ENCODE measurements at regions not wholly inside any gene's neighbourhood (a gene's known extent, or its start where the extent isn't known, plus 50 kb on each side); places are given as distances from the start of the nearest gene placed in this dataset.
"Not testable (repeated sequence)": the region's sequence is repeated elsewhere in the genome, so short reads cannot be mapped to it uniquely, and the experiment has no call there.

- Histone ChIP-seq H3K27ac (no peak overlapping the region), H3K4me1 (no peaks in the 10 kb centered on the region), H3K36me3 (no peaks in the 10 kb centered on the region), H3K4me3 (no peak overlapping the region), H3K9me3 (no peaks in the 10 kb centered on the region), H3K27me3 (no peaks in the 10 kb centered on the region)
- no peak for DNase-seq
- TF ChIP-seq CTCF (IDR thresholded peaks at IDR 0.05) = no peak
- TF ChIP-seq POLR2A (IDR thresholded peaks at IDR 0.05) = no peak
These were observed 84.8 kb upstream of the PIK3C3 start for GRCh38 chr18:41870191-41870590.

- not testable (repeated sequence) for H3K9me3 ChIP-seq, H3K36me3 ChIP-seq, H3K4me3 ChIP-seq, H3K4me1 ChIP-seq, H3K27me3 ChIP-seq, H3K27ac ChIP-seq, DNase-seq
These were observed 89.2 kb upstream of the PIK3C3 start for GRCh38 chr18:41865796-41866195.

GRCh38 chr18:41864216-41864615 is 90.8 kb upstream of the PIK3C3 start:
- Histone ChIP-seq H3K4me1 (no peaks in the 10 kb centered on the region), H3K27me3 (no peaks in the 10 kb centered on the region), H3K27ac (no peak overlapping the region), H3K9me3 (no peaks in the 10 kb centered on the region), H3K36me3 (no peaks in the 10 kb centered on the region), H3K4me3 (no peak overlapping the region)
- DNase-seq = no peak
- no peak for TF ChIP-seq CTCF (IDR thresholded peaks at IDR 0.05)
- no peak for TF ChIP-seq POLR2A (IDR thresholded peaks at IDR 0.05)

DNA sequence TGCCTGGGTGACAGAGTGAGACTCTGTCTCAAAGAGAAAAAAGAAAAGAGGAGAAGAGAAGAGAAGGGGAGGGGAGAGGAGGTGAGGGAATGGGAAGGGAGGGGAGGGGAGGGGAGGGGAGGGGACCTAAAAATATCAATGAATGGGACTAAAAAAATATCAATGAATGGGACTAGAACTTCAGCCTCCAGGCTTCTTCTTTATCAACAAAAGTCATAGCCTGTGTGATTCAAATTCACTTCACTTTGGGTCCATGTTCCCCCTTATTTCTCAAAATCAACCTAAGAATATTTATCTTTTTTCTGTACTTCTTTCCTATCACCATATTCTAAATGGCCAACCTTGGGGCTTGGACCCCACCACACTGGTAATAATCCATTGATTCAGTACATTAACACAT is 92.1 kb upstream of the PIK3C3 start:
- Histone ChIP-seq H3K36me3 (no peaks in the 10 kb centered on the region), H3K27me3 (no peaks in the 10 kb centered on the region), H3K4me3 (no peak overlapping the region), H3K4me1 (no peaks in the 10 kb centered on the region), H3K9me3 (no peaks in the 10 kb centered on the region), H3K27ac (no peak overlapping the region)
- DNase-seq = no peak
- TF ChIP-seq POLR2A (IDR thresholded peaks at IDR 0.05) (no peak), CTCF (IDR thresholded peaks at IDR 0.05) (no peak)

- Histone ChIP-seq H3K27ac (no peak overlapping the region), H3K27me3 (no peaks in the 10 kb centered on the region), H3K36me3 (no peaks in the 10 kb centered on the region), H3K4me1 (no peaks in the 10 kb centered on the region), H3K9me3 (no peaks in the 10 kb centered on the region), H3K4me3 (no peak overlapping the region)
- no peak for DNase-seq
- no peak for TF ChIP-seq CTCF (IDR thresholded peaks at IDR 0.05)
- TF ChIP-seq POLR2A (IDR thresholded peaks at IDR 0.05) = no peak
These were observed 94.0 kb upstream of the PIK3C3 start for GRCh38 chr18:41860987-41861386.

DNA sequence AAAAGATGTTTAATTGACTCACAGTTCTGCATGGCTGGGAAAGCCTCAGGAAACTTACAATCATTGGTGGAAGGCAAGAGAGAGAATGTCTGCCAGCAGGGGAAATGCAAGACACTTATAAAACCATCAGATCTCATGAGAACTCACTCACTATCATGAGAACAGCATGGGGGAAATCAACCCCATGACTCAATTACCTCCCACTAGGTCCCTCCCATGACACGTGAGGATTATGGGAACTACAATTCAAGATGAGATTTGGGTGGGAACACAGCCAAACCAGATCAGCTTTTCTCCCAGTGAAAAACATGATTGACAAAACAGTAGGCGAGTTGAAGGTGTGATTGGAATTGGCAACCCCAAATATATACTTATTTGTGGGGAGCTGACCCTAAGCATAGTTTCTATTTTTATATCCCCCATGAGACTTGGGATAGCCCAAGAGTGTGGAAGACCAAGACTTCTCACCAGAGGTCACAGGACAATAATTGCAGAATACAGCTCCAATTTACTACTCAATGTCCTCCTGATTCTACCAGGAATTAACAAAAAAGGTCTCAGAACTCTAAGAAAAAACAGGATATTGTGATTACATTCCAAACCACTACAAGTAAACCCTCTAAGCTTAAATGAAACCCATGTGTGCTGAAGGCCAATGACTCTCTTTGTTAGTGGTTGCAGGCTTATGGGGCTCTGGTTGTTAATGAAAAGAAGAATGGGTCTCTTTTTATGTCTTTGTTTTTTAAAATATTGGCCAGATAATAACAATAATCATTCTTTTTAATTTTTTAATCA is 96.1 kb upstream of the PIK3C3 start:
- DNase-seq = no peak
- no peak overlapping the region for H3K27ac ChIP-seq
- H3K27me3 ChIP-seq = no peaks in the 10 kb centered on the region
- H3K36me3 ChIP-seq = no peaks in the 10 kb centered on the region
- H3K4me1 ChIP-seq = no peaks in the 10 kb centered on the region
- H3K4me3 ChIP-seq = no peak overlapping the region
- no peaks in the 10 kb centered on the region for H3K9me3 ChIP-seq
- TF ChIP-seq POLR2A (IDR thresholded peaks at IDR 0.05) = no peak
- TF ChIP-seq CTCF (IDR thresholded peaks at IDR 0.05) = no peak

Measured in Peyer's patch (tissue), 4 donors.